MM.1S (cell line): ENCODE measurements at regions not wholly inside any gene's neighbourhood (a gene's known extent, or its start where the extent isn't known, plus 50 kb on each side); places are given as distances from the start of the nearest gene placed in this dataset.

Source experiments
- DNase-seq: peaks from one replicate; pipeline ENCODE4 v3.0.0-alpha.2; 2015
- H2AFZ ChIP-seq: fragments of 300-600 bp; sonication (generic); 2 replicates; pipeline ENCODE4 v1.6.0; 2016; ENCODE audit warnings: antibody characterized with exemption, low read length
- H3F3A ChIP-seq: fragments of 300-600 bp; sonication (generic); 2 replicates; pipeline ENCODE4 v1.6.1; 2016; ENCODE audit warnings: mild to moderate bottlenecking, antibody characterized with exemption, low read length, moderate library complexity, mixed read lengths; ENCODE audit not compliant: insufficient read depth
- H3K27ac ChIP-seq: fragments of 300-600 bp; sonication (generic); 2 replicates; pipeline ENCODE4 v1.5.1; 2016; ENCODE audit warnings: mild to moderate bottlenecking, low read length
- H3K27me3 ChIP-seq: fragments of 300-600 bp; sonication (generic); replicated peaks from 2 replicates; pipeline ENCODE4 v1.6.0; 2016; ENCODE audit warnings: low read length; ENCODE audit not compliant: insufficient read depth
- H3K36me3 ChIP-seq: fragments of 300-600 bp; sonication (generic); replicated peaks from 2 replicates; pipeline ENCODE4 v1.6.1; 2016; ENCODE audit warnings: mild to moderate bottlenecking, low read length, mixed read lengths; ENCODE audit not compliant: insufficient read depth
- H3K4me1 ChIP-seq: fragments of 300-600 bp; sonication (generic); 2 replicates; pipeline ENCODE4 v1.6.1; 2016; ENCODE audit warnings: low read length, mixed read lengths
- H3K4me2 ChIP-seq: fragments of 300-600 bp; sonication (generic); 2 replicates; pipeline ENCODE4 v1.6.0; 2016; ENCODE audit warnings: low read depth, low read length
- H3K4me3 ChIP-seq: fragments of 300-600 bp; sonication (generic); 2 replicates; pipeline ENCODE4 v1.5.1; 2016; ENCODE audit warnings: low read length, mixed read lengths
- H3K79me2 ChIP-seq: fragments of 300-600 bp; sonication (generic); 2 replicates; pipeline ENCODE4 v1.6.1; 2016; ENCODE audit warnings: mixed run types, low read length, mixed read lengths
- H3K9ac ChIP-seq: fragments of 300-600 bp; sonication (generic); 2 replicates; pipeline ENCODE4 v1.6.1; 2016; ENCODE audit warnings: low read length, mixed read lengths
- H3K9me2 ChIP-seq: fragments of 300-600 bp; sonication (generic); replicated peaks from 2 replicates; pipeline ENCODE4 v1.6.1; 2016; ENCODE audit warnings: mild to moderate bottlenecking, low read length, mixed read lengths; ENCODE audit not compliant: insufficient read depth
- H3K9me3 ChIP-seq: fragments of 300-600 bp; sonication (generic); replicated peaks from 2 replicates; pipeline ENCODE4 v1.6.1; 2016; ENCODE audit warnings: mild to moderate bottlenecking, low read length, mixed read lengths; ENCODE audit not compliant: insufficient read depth
- H4K20me1 ChIP-seq: fragments of 300-600 bp; sonication (generic); 2 replicates; pipeline ENCODE4 v1.6.1; 2016; ENCODE audit warnings: mild to moderate bottlenecking, low read length, moderate library complexity, mixed read lengths; ENCODE audit not compliant: insufficient read depth
- CTCF ChIP-seq: fragments of 300-600 bp; sonication (generic); IDR thresholded peaks from 2 replicates; pipeline ENCODE4 v1.5.1; 2016; ENCODE audit warnings: antibody characterized with exemption, low read length, mixed read lengths
- EZH2 ChIP-seq: fragments of 300-600 bp; sonication (generic); optimal IDR thresholded peaks from 2 replicates; pipeline ENCODE3; 2017; ENCODE audit warnings: low read depth, mild to moderate bottlenecking, antibody characterized with exemption, low read length, mixed read lengths
- EZH2phosphoT487 ChIP-seq: fragments of 300-600 bp; sonication (generic); IDR thresholded peaks from 2 replicates; pipeline ENCODE4 v1.6.1; 2018; ENCODE audit warnings: antibody characterized with exemption, low read length

- no peak overlapping the region for H3K27ac ChIP-seq
- H3F3A ChIP-seq: no peaks in the 10 kb centered on the region
- no peaks in the 10 kb centered on the region for H3K9me2 ChIP-seq
- DNase-seq: no peak
- TF ChIP-seq CTCF (no peak), EZH2phosphoT487 (no peak), EZH2 (no peak)
- no peaks in the 10 kb centered on the region for H3K27me3 ChIP-seq
- no peaks in the 10 kb centered on the region for H3K4me1 ChIP-seq
- H3K9ac ChIP-seq: no peak overlapping the region
- H3K36me3 ChIP-seq: no peaks in the 10 kb centered on the region
- no peak overlapping the region for H2AFZ ChIP-seq
- no peaks in the 10 kb centered on the region for H3K79me2 ChIP-seq
- H3K4me2 ChIP-seq: no peak overlapping the region
- H3K4me3 ChIP-seq: no peak overlapping the region
- H4K20me1 ChIP-seq: no peaks in the 10 kb centered on the region
- no peaks in the 10 kb centered on the region for H3K9me3 ChIP-seq
Measured at GRCh38 chr22:34776817-34777216, 289.1 kb upstream of the ISX start.

- Histone ChIP-seq H3K27ac (no peak overlapping the region), H3K4me1 (no peaks in the 10 kb centered on the region), H4K20me1 (no peaks in the 10 kb centered on the region), H3K4me3 (no peak overlapping the region), H3K4me2 (no peak overlapping the region), H3K27me3 (no peaks in the 10 kb centered on the region), H3K36me3 (no peaks in the 10 kb centered on the region), H3K9ac (no peak overlapping the region), H3F3A (no peaks in the 10 kb centered on the region), H3K9me3 (no peaks in the 10 kb centered on the region), H3K9me2 (no peaks in the 10 kb centered on the region), H3K79me2 (no peaks in the 10 kb centered on the region), H2AFZ (no peak overlapping the region)
- TF ChIP-seq EZH2phosphoT487 (no peak), EZH2 (no peak), CTCF (no peak)
- no peak for DNase-seq
Measured at GRCh38 chr22:34781681-34782080, 284.3 kb upstream of the ISX start.

GRCh38 chr22:34783436-34783835 lies 282.5 kb upstream of the ISX start:
- Histone ChIP-seq H3K4me1 (no peaks in the 10 kb centered on the region), H3F3A (no peaks in the 10 kb centered on the region), H3K4me3 (no peak overlapping the region), H3K27me3 (no peaks in the 10 kb centered on the region), H3K4me2 (no peak overlapping the region), H3K36me3 (no peaks in the 10 kb centered on the region), H4K20me1 (no peaks in the 10 kb centered on the region), H2AFZ (no peak overlapping the region), H3K27ac (no peak overlapping the region), H3K9me2 (no peaks in the 10 kb centered on the region), H3K9ac (no peak overlapping the region), H3K79me2 (no peaks in the 10 kb centered on the region), H3K9me3 (no peaks in the 10 kb centered on the region)
- no peak for TF ChIP-seq CTCF
- no peak for TF ChIP-seq EZH2phosphoT487
- TF ChIP-seq EZH2: no peak
- no peak for DNase-seq
